Calu3 (cell line): ENCODE measurements at regions not wholly inside any gene's neighbourhood (a gene's known extent, or its start where the extent isn't known, plus 50 kb on each side); places are given as distances from the start of the nearest gene placed in this dataset.

ENCODE experiments used
- BruUV-seq: library from RNA; stranded (reverse); fragments of 400-500 nt; replicated peaks from 2 replicates; lab custom pipeline; 2021; lab: Mats Ljungman, UMichigan
- CTCF ChIA-PET: fragments of 300-600 bp; sonication (Branson Sonifier 250); formaldehyde crosslinking; loops from one replicate; lab custom pipeline; 2022; ENCODE audit warnings: antibody characterized with exemption; lab: Charles Lee
- DNase-seq: peaks from one replicate; pipeline ENCODE4 v3.0.0; 2022
- H3K27ac Mint-ChIP-seq: one replicate; pipeline ENCODE4 v1.8.0; 2022; ENCODE audit warnings: mixed read lengths; ENCODE audit not compliant: unreplicated experiment
- H3K27me3 Mint-ChIP-seq: one replicate; pipeline ENCODE4 v1.8.0; 2022; ENCODE audit warnings: mixed read lengths; ENCODE audit not compliant: unreplicated experiment
- H3K36me3 Mint-ChIP-seq: one replicate; pipeline ENCODE4 v1.8.0; 2022; ENCODE audit warnings: mild to moderate bottlenecking, moderate library complexity, mixed read lengths; ENCODE audit not compliant: insufficient read depth, unreplicated experiment
- H3K4me1 Mint-ChIP-seq: one replicate; pipeline ENCODE4 v1.8.0; 2022; ENCODE audit warnings: mild to moderate bottlenecking, low read depth, mixed read lengths; ENCODE audit not compliant: unreplicated experiment
- H3K4me3 Mint-ChIP-seq: one replicate; pipeline ENCODE4 v1.8.0; 2022; ENCODE audit warnings: mild to moderate bottlenecking, low read depth, moderate library complexity, mixed read lengths; ENCODE audit not compliant: unreplicated experiment
- H3K9me3 Mint-ChIP-seq: one replicate; pipeline ENCODE4 v1.8.0; 2022; ENCODE audit warnings: low read depth, mixed read lengths; ENCODE audit not compliant: unreplicated experiment
- CTCF ChIP-seq: fragments of 200-600 bp; IDR thresholded peaks from one replicate; pipeline ENCODE4 v1.8.0; 2022; ENCODE audit warnings: antibody characterized with exemption; ENCODE audit not compliant: unreplicated experiment
- intact Hi-C: fragments of 100-400 bp; cut with micrococcal nuclease; formaldehyde crosslinking; loops from one replicate; pipeline ENCODE4 v1.10.0; 2022; ENCODE audit not compliant: unreplicated experiment

GRCh38 chr2:228321015-228321414 is 139.5 kb upstream of the SPHKAP start:
- no peak for TF ChIP-seq CTCF
- intact Hi-C loops, result no loop called here
- Mint-ChIP-seq H3K27ac (no peak overlapping the region), H3K9me3 (no peaks in the 10 kb centered on the region), H3K27me3 (no peaks in the 10 kb centered on the region), H3K4me3 (no peak overlapping the region), H3K36me3 (no peaks in the 10 kb centered on the region), H3K4me1 (no peaks in the 10 kb centered on the region)
- CTCF ChIA-PET, result no interaction called here
- no peak for DNase-seq
- BruUV-seq, result no TSS peak

GRCh38 chr2:228318218-228318617 is 136.7 kb upstream of the SPHKAP start:
- BruUV-seq, result no TSS peak
- no peaks in the 10 kb centered on the region for H3K4me1 Mint-ChIP-seq
- intact Hi-C loops, result loop anchor here (1.0 to 2.0 kb wide), 2 partner anchors 269 to 340 kb away; no protein-coding TSS in a partner anchor
- no peaks in the 10 kb centered on the region for H3K9me3 Mint-ChIP-seq
- CTCF ChIA-PET, result no interaction called here
- DNase-seq, result peak; percentile 53
- no peak overlapping the region for H3K4me3 Mint-ChIP-seq
- H3K27ac Mint-ChIP-seq, result no peak overlapping the region
- no peaks in the 10 kb centered on the region for H3K36me3 Mint-ChIP-seq
- no peaks in the 10 kb centered on the region for H3K27me3 Mint-ChIP-seq
- peak; percentile 71 for TF ChIP-seq CTCF

GRCh38 chr2:228312172-228312571 is 130.7 kb upstream of the SPHKAP start:
- CTCF ChIA-PET, result no interaction called here

GRCh38 chr2:228303960-228304359 is 122.5 kb upstream of the SPHKAP start:
- no peak for DNase-seq
- Mint-ChIP-seq H3K4me1 (no peaks in the 10 kb centered on the region), H3K27ac (no peak overlapping the region), H3K36me3 (no peaks in the 10 kb centered on the region), H3K9me3 (no peaks in the 10 kb centered on the region), H3K4me3 (no peak overlapping the region), H3K27me3 (no peaks in the 10 kb centered on the region)
- no peak for TF ChIP-seq CTCF
- intact Hi-C loops, result no loop called here
- CTCF ChIA-PET, result no interaction called here
- BruUV-seq, result no TSS peak

More at GRCh38 chr2:228312172-228312571, 130.7 kb upstream of the SPHKAP start:
- no peak for TF ChIP-seq CTCF
- intact Hi-C loops, result no loop called here
- Mint-ChIP-seq H3K27me3 (no peaks in the 10 kb centered on the region), H3K27ac (no peak overlapping the region), H3K4me3 (no peak overlapping the region), H3K9me3 (no peaks in the 10 kb centered on the region), H3K4me1 (no peaks in the 10 kb centered on the region), H3K36me3 (no peaks in the 10 kb centered on the region)
- no TSS peak for BruUV-seq
- DNase-seq, result no peak
